ENCODE measurements at regions not wholly inside any gene's neighbourhood (a gene's known extent, or its start where the extent isn't known, plus 50 kb on each side); places are given as distances from the start of the nearest gene placed in this dataset.

DNA sequence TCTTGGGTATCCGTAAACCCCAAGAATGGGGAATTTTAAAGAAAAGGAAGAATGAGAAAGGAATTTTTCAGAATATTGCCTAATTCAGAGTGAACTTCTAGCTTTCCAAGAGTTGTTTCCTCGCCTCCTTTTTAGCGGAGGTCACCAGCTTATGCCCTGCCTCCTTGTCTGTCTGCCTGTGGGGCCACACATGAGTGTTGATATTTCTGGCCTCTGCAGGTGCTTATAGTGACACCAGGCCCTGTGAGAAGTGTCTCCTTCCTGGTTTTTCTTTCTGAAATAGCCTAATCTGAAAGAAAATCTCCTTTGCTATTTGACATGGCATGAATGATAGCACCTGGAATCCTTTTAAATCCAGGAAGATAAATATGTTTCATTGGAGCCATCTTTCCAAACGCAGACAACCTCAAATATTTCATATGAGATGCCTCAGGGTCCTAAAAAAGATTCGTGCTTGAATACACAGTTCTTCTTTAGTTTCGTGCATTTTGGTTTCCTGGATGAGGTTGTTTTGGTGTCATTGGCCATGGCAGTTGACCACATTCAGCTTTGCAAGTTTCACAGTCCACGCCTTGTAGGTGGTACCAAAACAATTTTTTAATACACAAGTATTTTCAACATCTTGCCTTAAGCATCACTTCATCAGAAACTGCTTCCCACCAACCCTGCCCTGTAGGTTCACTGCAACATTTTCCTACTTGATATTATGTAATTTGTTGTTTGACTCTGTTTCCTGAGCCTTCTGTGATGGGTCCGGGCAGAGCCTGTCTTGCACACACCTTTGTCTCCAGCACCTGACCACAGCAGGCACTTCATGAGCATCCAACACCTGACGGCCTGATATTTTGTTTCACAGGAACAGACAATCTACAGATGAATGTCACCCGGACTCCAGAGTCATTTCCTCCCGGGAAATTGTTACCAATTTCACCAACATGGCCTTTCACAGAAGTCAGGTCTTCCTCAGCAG lies 159.4 kb downstream of the C11orf91 start:
- Histone ChIP-seq H3K36me3 (ENCODE audit: low read depth, low read length) (peaks cover 4% of the 10 kb centered on the region; the same call in 1 of the 2 replicates), H3K4me1 (ENCODE audit: insufficient read depth, low read length) (peaks cover 21% of the 10 kb centered on the region), H3K4me3 (ENCODE audit: low read length) (no peak overlapping the region), H3F3A (ENCODE audit: low read length, unreplicated experiment) (no peaks in the 10 kb centered on the region), H3K4me2 (ENCODE audit: low read length) (no peak overlapping the region), H4K20me1 (ENCODE audit: low read length) (no peaks in the 10 kb centered on the region), H3K79me2 (ENCODE audit: low read length) (no peaks in the 10 kb centered on the region), H3K9me3 (ENCODE audit: low read length) (no peaks in the 10 kb centered on the region), H3K9me2 (replicated peaks; ENCODE audit: low read length) (no peaks in the 10 kb centered on the region), H3K9ac (ENCODE audit: low read length) (no peak overlapping the region), H3K27me3 (ENCODE audit: low read length) (no peaks in the 10 kb centered on the region), H3K27ac (ENCODE audit: low read length) (no peak overlapping the region), H2AFZ (ENCODE audit: low read length) (no peak overlapping the region)
- ChIA-PET POLR2A (ENCODE audit: unreplicated experiment) (no interaction called here), CTCF (no interaction called here)
- no TSS peak for BruUV-seq (replicated peaks)
- no peak for TF ChIP-seq EZH2phosphoT487 (IDR thresholded peaks at IDR 0.05; ENCODE audit: borderline replicate concordance, low read length)
- TF ChIP-seq, protein P1, sequence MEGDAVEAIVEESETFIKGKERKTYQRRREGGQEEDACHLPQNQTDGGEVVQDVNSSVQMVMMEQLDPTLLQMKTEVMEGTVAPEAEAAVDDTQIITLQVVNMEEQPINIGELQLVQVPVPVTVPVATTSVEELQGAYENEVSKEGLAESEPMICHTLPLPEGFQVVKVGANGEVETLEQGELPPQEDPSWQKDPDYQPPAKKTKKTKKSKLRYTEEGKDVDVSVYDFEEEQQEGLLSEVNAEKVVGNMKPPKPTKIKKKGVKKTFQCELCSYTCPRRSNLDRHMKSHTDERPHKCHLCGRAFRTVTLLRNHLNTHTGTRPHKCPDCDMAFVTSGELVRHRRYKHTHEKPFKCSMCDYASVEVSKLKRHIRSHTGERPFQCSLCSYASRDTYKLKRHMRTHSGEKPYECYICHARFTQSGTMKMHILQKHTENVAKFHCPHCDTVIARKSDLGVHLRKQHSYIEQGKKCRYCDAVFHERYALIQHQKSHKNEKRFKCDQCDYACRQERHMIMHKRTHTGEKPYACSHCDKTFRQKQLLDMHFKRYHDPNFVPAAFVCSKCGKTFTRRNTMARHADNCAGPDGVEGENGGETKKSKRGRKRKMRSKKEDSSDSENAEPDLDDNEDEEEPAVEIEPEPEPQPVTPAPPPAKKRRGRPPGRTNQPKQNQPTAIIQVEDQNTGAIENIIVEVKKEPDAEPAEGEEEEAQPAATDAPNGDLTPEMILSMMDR (conservative IDR thresholded peaks at IDR 0.05; ENCODE audit: low read depth, low read length): no peak
- no peak for TF ChIP-seq EZH2 (IDR thresholded peaks at IDR 0.05; ENCODE audit: low read length, unreplicated experiment)
- DNase-seq (no peak), ATAC-seq (no peak)
- intact Hi-C loops (cut with micrococcal nuclease): loop anchor here (5.0 kb wide), 2 partner anchors 91 to 201 kb away; no protein-coding TSS in a partner anchor

DNA sequence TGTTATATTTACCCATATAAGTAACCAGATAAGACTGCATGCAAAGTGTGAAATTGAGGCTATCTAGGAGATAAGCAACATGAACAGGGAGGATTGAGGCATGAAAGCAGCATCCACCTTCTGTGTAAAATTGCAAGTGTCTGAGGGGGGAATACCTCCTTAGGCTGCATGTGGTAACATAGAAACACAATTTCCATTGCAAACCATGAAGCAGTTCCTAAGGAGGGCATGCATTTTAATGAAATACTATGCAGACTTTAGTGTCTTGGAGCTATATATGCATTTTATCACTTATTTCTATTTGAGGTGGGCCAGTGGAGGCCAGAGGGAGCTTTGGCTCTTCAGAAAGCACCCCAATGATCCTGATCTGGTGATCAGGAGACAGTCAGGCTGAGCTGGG lies 160.2 kb downstream of the C11orf91 start:
- DNase-seq: no peak
- Histone ChIP-seq H3K4me3 (ENCODE audit: low read length) (no peak overlapping the region), H2AFZ (ENCODE audit: low read length) (no peak overlapping the region), H4K20me1 (ENCODE audit: low read length) (no peaks in the 10 kb centered on the region), H3K36me3 (ENCODE audit: low read depth, low read length) (peaks cover 4% of the 10 kb centered on the region; the same call in 1 of the 2 replicates), H3F3A (ENCODE audit: low read length, unreplicated experiment) (no peaks in the 10 kb centered on the region), H3K4me2 (ENCODE audit: low read length) (no peak overlapping the region), H3K27me3 (ENCODE audit: low read length) (no peaks in the 10 kb centered on the region), H3K9me3 (ENCODE audit: low read length) (no peaks in the 10 kb centered on the region), H3K9ac (ENCODE audit: low read length) (no peak overlapping the region), H3K79me2 (ENCODE audit: low read length) (no peaks in the 10 kb centered on the region), H3K4me1 (ENCODE audit: insufficient read depth, low read length) (peaks cover 13% of the 10 kb centered on the region; the same call in 1 of the 2 replicates), H3K9me2 (replicated peaks; ENCODE audit: low read length) (no peaks in the 10 kb centered on the region), H3K27ac (ENCODE audit: low read length) (no peak overlapping the region)
- no peak for ATAC-seq
- ChIA-PET POLR2A (ENCODE audit: unreplicated experiment) (no interaction called here), CTCF (no interaction called here)
- intact Hi-C loops (cut with micrococcal nuclease): loop anchor here (5.0 kb wide), 2 partner anchors 92 to 202 kb away; no protein-coding TSS in a partner anchor
- no TSS peak for BruUV-seq (replicated peaks)
- TF ChIP-seq, protein P1 (conservative IDR thresholded peaks at IDR 0.05; ENCODE audit: low read depth, low read length): no peak
- TF ChIP-seq EZH2 (IDR thresholded peaks at IDR 0.05; ENCODE audit: low read length, unreplicated experiment) (no peak), EZH2phosphoT487 (IDR thresholded peaks at IDR 0.05; ENCODE audit: borderline replicate concordance, low read length) (no peak)

DNA sequence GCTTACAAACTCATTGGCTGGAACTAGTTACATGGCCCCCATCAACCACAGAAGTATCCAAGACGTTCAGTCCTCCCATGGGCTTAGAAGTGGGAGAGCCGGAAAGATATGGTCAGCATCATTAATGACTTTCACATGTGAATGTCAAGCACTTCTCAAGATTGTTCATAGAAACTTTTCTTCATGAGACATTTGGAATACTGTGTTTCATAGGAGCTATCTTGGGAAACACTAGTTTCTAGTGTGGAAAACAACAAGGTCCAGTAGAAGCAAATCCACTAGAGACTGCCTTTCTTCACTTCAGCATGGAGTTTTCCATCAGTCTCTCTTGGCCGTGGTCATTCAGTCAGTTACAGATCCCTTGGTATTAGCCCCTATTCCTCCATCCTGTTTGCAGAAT lies 160.9 kb downstream of the C11orf91 start:
- Histone ChIP-seq H3K9me3 (ENCODE audit: low read length) (no peaks in the 10 kb centered on the region), H2AFZ (ENCODE audit: low read length) (no peak overlapping the region), H4K20me1 (ENCODE audit: low read length) (no peaks in the 10 kb centered on the region), H3K27me3 (ENCODE audit: low read length) (no peaks in the 10 kb centered on the region), H3K4me1 (ENCODE audit: insufficient read depth, low read length) (peaks cover 12% of the 10 kb centered on the region), H3K27ac (ENCODE audit: low read length) (no peak overlapping the region), H3K4me3 (ENCODE audit: low read length) (no peak overlapping the region), H3K4me2 (ENCODE audit: low read length) (no peak overlapping the region), H3K79me2 (ENCODE audit: low read length) (no peaks in the 10 kb centered on the region), H3F3A (ENCODE audit: low read length, unreplicated experiment) (no peaks in the 10 kb centered on the region), H3K9ac (ENCODE audit: low read length) (no peak overlapping the region), H3K9me2 (replicated peaks; ENCODE audit: low read length) (no peaks in the 10 kb centered on the region), H3K36me3 (ENCODE audit: low read depth, low read length) (no peaks in the 10 kb centered on the region)
- no peak for DNase-seq
- POLR2A ChIA-PET (ENCODE audit: unreplicated experiment): no interaction called here
- CTCF ChIA-PET: no interaction called here
- intact Hi-C loops (cut with micrococcal nuclease): loop anchor here (5.0 kb wide), 2 partner anchors 93 to 203 kb away; no protein-coding TSS in a partner anchor
- no peak for ATAC-seq
- no TSS peak for BruUV-seq (replicated peaks)
- TF ChIP-seq EZH2phosphoT487 (IDR thresholded peaks at IDR 0.05; ENCODE audit: borderline replicate concordance, low read length): no peak

All from PC-3 (cell line).